Vagina (tissue), 2 donors: ENCODE measurements at regions not wholly inside any gene's neighbourhood (a gene's known extent, or its start where the extent isn't known, plus 50 kb on each side); places are given as distances from the start of the nearest gene placed in this dataset.

Experiments used
- DNase-seq, 2 donors: peaks; one replicate each; pipeline ENCODE4 v3.0.0-alpha.2; 2017; ENCODE audit errors: extremely low spot score in 2 of 2
- H3K27ac ChIP-seq: fragments of 200-600 bp; sonication (generic); one replicate; pipeline ENCODE4 v1.5.1; 2019
- H3K27me3 ChIP-seq: fragments of 200-600 bp; sonication (generic); one replicate; pipeline ENCODE4 v1.5.1; 2019
- H3K36me3 ChIP-seq, 2 donors: fragments of 200-600 bp; sonication (generic); one replicate each; pipeline ENCODE4 v1.5.1; 2017 to 2019
- H3K4me1 ChIP-seq: fragments of 200-600 bp; sonication (generic); one replicate; pipeline ENCODE4 v1.5.1; 2019
- H3K4me3 ChIP-seq, 2 donors: fragments of 200-600 bp; sonication (generic); 1 replicate in 1 of 2; 2 replicates in 1 of 2; pipeline ENCODE4 v1.5.1; 2016 to 2019
- H3K9me3 ChIP-seq: fragments of 200-600 bp; sonication (generic); one replicate; pipeline ENCODE4 v1.5.1; 2019
- CTCF ChIP-seq, 3 experiments: fragments of 450-650 bp in 2 of 3; fragments of 200-600 bp in 1 of 3; sonication (generic) in 1 of 3; IDR thresholded peaks; one replicate each; pipeline ENCODE4 v1.5.1; 2017 to 2019; ENCODE audit warnings: antibody characterized with exemption in 3 of 3, mild to moderate bottlenecking in 2 of 3, moderate library complexity in 2 of 3
- POLR2A ChIP-seq, 2 donors: fragments of 450-650 bp; IDR thresholded peaks; one replicate each; pipeline ENCODE4 v1.6.1; 2017; ENCODE audit warnings: antibody characterized with exemption in 2 of 2, mild to moderate bottlenecking in 2 of 2, moderate library complexity in 2 of 2
- POLR2AphosphoS5 ChIP-seq, 2 donors: sonication (generic); formaldehyde crosslinking; IDR thresholded peaks; one replicate each; pipeline ENCODE4 v1.9.0; 2017; ENCODE audit warnings: antibody characterized with exemption in 2 of 2, mild to moderate bottlenecking in 2 of 2, low read depth in 1 of 2; ENCODE audit not compliant: insufficient read depth in 1 of 2
- intact Hi-C: fragments of 100-400 bp; cut with DNase I; formaldehyde crosslinking; loops from one replicate; pipeline ENCODE4 v1.15.1; 2023

GRCh38 chr12:59122784-59123183, 202.5 kb upstream of the LRIG3 start:
- TF ChIP-seq POLR2A (IDR thresholded peaks at IDR 0.05) (no peak), CTCF (IDR thresholded peaks at IDR 0.05) (no peak), POLR2AphosphoS5 (IDR thresholded peaks at IDR 0.05; ENCODE audit: insufficient read depth in 1 of 2, low read depth in 1 of 2) (peak in 1 of 2 donors; percentile 85)
- H3K9me3 ChIP-seq = no peaks in the 10 kb centered on the region
- H3K4me3 ChIP-seq = no peak overlapping the region
- no peaks in the 10 kb centered on the region for H3K27me3 ChIP-seq
- intact Hi-C loops = no loop called here
- H3K36me3 ChIP-seq = no peaks in the 10 kb centered on the region
- H3K4me1 ChIP-seq = no peaks in the 10 kb centered on the region
- no peak overlapping the region for H3K27ac ChIP-seq
- DNase-seq = no peak

GRCh38 chr12:59121451-59121850, 201.1 kb upstream of the LRIG3 start:
- Histone ChIP-seq H3K4me1 (no peaks in the 10 kb centered on the region), H3K27me3 (no peaks in the 10 kb centered on the region), H3K4me3 (no peak overlapping the region), H3K9me3 (no peaks in the 10 kb centered on the region), H3K36me3 (no peaks in the 10 kb centered on the region), H3K27ac (no peak overlapping the region)
- DNase-seq = no peak
- TF ChIP-seq CTCF (IDR thresholded peaks at IDR 0.05) (no peak), POLR2AphosphoS5 (IDR thresholded peaks at IDR 0.05; ENCODE audit: insufficient read depth in 1 of 2, low read depth in 1 of 2) (no peak)
- intact Hi-C loops = no loop called here

GRCh38 chr12:59119676-59120075, 199.4 kb upstream of the LRIG3 start:
- H3K4me3 ChIP-seq = no peak overlapping the region
- H3K9me3 ChIP-seq = no peaks in the 10 kb centered on the region
- DNase-seq = no peak
- H3K27me3 ChIP-seq = no peaks in the 10 kb centered on the region
- H3K27ac ChIP-seq = no peak overlapping the region
- no peaks in the 10 kb centered on the region for H3K4me1 ChIP-seq
- H3K36me3 ChIP-seq = no peaks in the 10 kb centered on the region
- TF ChIP-seq POLR2A (IDR thresholded peaks at IDR 0.05) = no peak
- no peak for TF ChIP-seq POLR2AphosphoS5 (IDR thresholded peaks at IDR 0.05; ENCODE audit: insufficient read depth in 1 of 2, low read depth in 1 of 2)
- no peak for TF ChIP-seq CTCF (IDR thresholded peaks at IDR 0.05)
- intact Hi-C loops = no loop called here

GRCh38 chr12:59118356-59118755, 198.1 kb upstream of the LRIG3 start:
- no peaks in the 10 kb centered on the region for H3K27me3 ChIP-seq
- no peak overlapping the region for H3K27ac ChIP-seq
- no peak overlapping the region for H3K4me3 ChIP-seq
- no peak for TF ChIP-seq POLR2AphosphoS5 (IDR thresholded peaks at IDR 0.05; ENCODE audit: insufficient read depth in 1 of 2, low read depth in 1 of 2)
- TF ChIP-seq CTCF (IDR thresholded peaks at IDR 0.05) = no peak
- TF ChIP-seq POLR2A (IDR thresholded peaks at IDR 0.05) = no peak
- no peak for DNase-seq
- no peaks in the 10 kb centered on the region for H3K36me3 ChIP-seq
- intact Hi-C loops = no loop called here
- peaks cover 8% of the 10 kb centered on the region for H3K4me1 ChIP-seq
- no peaks in the 10 kb centered on the region for H3K9me3 ChIP-seq

- DNase-seq = no peak
- H3K27ac ChIP-seq = no peak overlapping the region
- no peaks in the 10 kb centered on the region for H3K9me3 ChIP-seq
- H3K27me3 ChIP-seq = no peaks in the 10 kb centered on the region
- no peak overlapping the region for H3K4me3 ChIP-seq
- intact Hi-C loops = no loop called here
- H3K36me3 ChIP-seq = no peaks in the 10 kb centered on the region
- no peak for TF ChIP-seq CTCF (IDR thresholded peaks at IDR 0.05)
- no peak for TF ChIP-seq POLR2AphosphoS5 (IDR thresholded peaks at IDR 0.05; ENCODE audit: insufficient read depth in 1 of 2, low read depth in 1 of 2)
- TF ChIP-seq POLR2A (IDR thresholded peaks at IDR 0.05) = no peak
- peaks cover 8% of the 10 kb centered on the region for H3K4me1 ChIP-seq
Measured at GRCh38 chr12:59115995-59116394, 195.7 kb upstream of the LRIG3 start.
